CD4-positive, alpha-beta T cell (primary cell): ENCODE measurements at regions not wholly inside any gene's neighbourhood (a gene's known extent, or its start where the extent isn't known, plus 50 kb on each side); places are given as distances from the start of the nearest gene placed in this dataset.

ENCODE experiments used
- ATAC-seq: fragments of 200-7000 bp; cut with Tn5 transposase; one replicate; pipeline ENCODE4 v1.10.0; 2022; ENCODE audit warnings: mild to moderate bottlenecking; ENCODE audit not compliant: poor library complexity
- CTCF ChIA-PET: fragments of 350-600 bp; sonication (Branson Sonifier 250); formaldehyde crosslinking; loops from one replicate; lab custom pipeline; 2021; ENCODE audit warnings: antibody characterized with exemption, inconsistent platforms; lab: Charles Lee
- POLR2A ChIA-PET: fragments of 350-600 bp; sonication (Branson Sonifier 250); formaldehyde crosslinking; loops from one replicate; lab custom pipeline; 2021; ENCODE audit warnings: antibody characterized with exemption, inconsistent platforms; lab: Charles Lee
- DNase-seq, 14 experiments: peaks; one replicate each; pipeline ENCODE4 v3.0.0-alpha.2; 2013 to 2020; ENCODE audit warnings: mixed read lengths in 2 of 14
- H3K27ac ChIP-seq, 2 donors: one replicate each; pipeline versions ENCODE4 v1.5.1 to v1.7.0; 2013; ENCODE audit warnings: low read length in 2 of 2, low read depth in 1 of 2, mild to moderate bottlenecking in 1 of 2
- H3K27me3 ChIP-seq, 2 experiments: 1 replicate in 1 of 2; 2 replicates in 1 of 2; pipeline versions ENCODE4 v1.6.1 to v1.7.0; 2013; ENCODE audit warnings: low read length in 2 of 2, control low read depth in 1 of 2, mild to moderate bottlenecking in 1 of 2, moderate library complexity in 1 of 2; ENCODE audit not compliant: insufficient read depth in 2 of 2, control insufficient read depth in 1 of 2
- H3K36me3 ChIP-seq: one replicate; pipeline ENCODE4 v1.6.1; 2013; ENCODE audit warnings: low read length, control low read depth; ENCODE audit not compliant: insufficient read depth
- H3K4me1 ChIP-seq: one replicate; pipeline ENCODE4 v1.6.1; 2013; ENCODE audit warnings: low read length, control low read depth; ENCODE audit not compliant: insufficient read depth
- H3K4me3 ChIP-seq: one replicate; pipeline ENCODE4 v1.5.1; 2013; ENCODE audit warnings: mild to moderate bottlenecking, low read length, moderate library complexity
- H3K9me3 ChIP-seq, 2 experiments: 1 replicate in 1 of 2; 2 replicates in 1 of 2; pipeline versions ENCODE4 v1.6.1 to v1.7.0; 2013; ENCODE audit warnings: low read length in 2 of 2, mild to moderate bottlenecking in 2 of 2, control low read depth in 1 of 2, moderate library complexity in 1 of 2; ENCODE audit not compliant: control insufficient read depth in 1 of 2, insufficient read depth in 1 of 2
- H3K27ac Mint-ChIP-seq: one replicate; pipeline ENCODE4 v1.8.0; 2020; ENCODE audit warnings: mixed read lengths
- H3K27me3 Mint-ChIP-seq: one replicate; pipeline ENCODE4 v1.8.0; 2021; ENCODE audit warnings: mixed read lengths
- H3K36me3 Mint-ChIP-seq: one replicate; pipeline ENCODE4 v1.8.0; 2021; ENCODE audit warnings: low read depth, mixed read lengths
- H3K4me1 Mint-ChIP-seq: one replicate; pipeline ENCODE4 v1.8.0; 2021; ENCODE audit warnings: low read depth, mixed read lengths
- H3K4me3 Mint-ChIP-seq: one replicate; pipeline ENCODE4 v1.8.0; 2020; ENCODE audit warnings: mild to moderate bottlenecking, mixed read lengths
- H3K9me3 Mint-ChIP-seq: one replicate; pipeline ENCODE4 v1.8.0; 2020; ENCODE audit warnings: mixed read lengths
- CTCF ChIP-seq: fragments of 200-600 bp; IDR thresholded peaks from one replicate; pipeline ENCODE4 v1.8.0; 2022; ENCODE audit warnings: antibody characterized with exemption, mild to moderate bottlenecking
- intact Hi-C, 2 experiments: fragments of 100-400 bp; cut with DNase I in 1 of 2; cut with micrococcal nuclease in 1 of 2; formaldehyde crosslinking; loops; one replicate each; pipeline versions ENCODE4 v1.15.1 to v1.9.0; 2023 to 2025; cut with DNase I, micrococcal nuclease

- intact Hi-C loops: no loop called here
- Histone ChIP-seq H3K36me3 (no peaks in the 10 kb centered on the region), H3K4me3 (no peak overlapping the region), H3K4me1 (no peaks in the 10 kb centered on the region), H3K27ac (no peak overlapping the region), H3K9me3 (peaks cover 0 to 10% of the 10 kb centered on the region in 2 experiments), H3K27me3 (peaks cover 23 to 37% of the 10 kb centered on the region in 2 experiments)
- ChIA-PET CTCF (no interaction called here), POLR2A (no interaction called here)
- Mint-ChIP-seq H3K4me1 (no peaks in the 10 kb centered on the region), H3K9me3 (no peaks in the 10 kb centered on the region), H3K27ac (no peak overlapping the region), H3K4me3 (no peak overlapping the region), H3K36me3 (no peaks in the 10 kb centered on the region), H3K27me3 (peaks cover 60% of the 10 kb centered on the region)
- DNase-seq: no peak
- no peak for TF ChIP-seq CTCF
- no peak for ATAC-seq
These were observed 192.8 kb upstream of the PDE10A start for GRCh38 chr6:165855856-165856255.

- ChIA-PET CTCF (no interaction called here), POLR2A (no interaction called here)
- no peaks in the 10 kb centered on the region for H3K9me3 Mint-ChIP-seq
- H3K27ac ChIP-seq: no peak overlapping the region
- H3K4me1 Mint-ChIP-seq: peaks cover 5% of the 10 kb centered on the region
- peaks cover 5% of the 10 kb centered on the region for H3K4me1 ChIP-seq
- H3K4me3 ChIP-seq: no peak overlapping the region
- DNase-seq (no peak), ATAC-seq (no peak)
- H3K9me3 ChIP-seq: peaks cover 0 to 10% of the 10 kb centered on the region in 2 experiments
- TF ChIP-seq CTCF: no peak
- no peaks in the 10 kb centered on the region for H3K36me3 ChIP-seq
- H3K27ac Mint-ChIP-seq: no peak overlapping the region
- no peaks in the 10 kb centered on the region for H3K36me3 Mint-ChIP-seq
- H3K27me3 Mint-ChIP-seq: peaks cover 67% of the 10 kb centered on the region
- peaks cover 23 to 42% of the 10 kb centered on the region in 2 experiments for H3K27me3 ChIP-seq
- intact Hi-C loops: no loop called here
- H3K4me3 Mint-ChIP-seq: no peak overlapping the region
These were observed 192.0 kb upstream of the PDE10A start for GRCh38 chr6:165854863-165855593.

- Mint-ChIP-seq H3K36me3 (no peaks in the 10 kb centered on the region), H3K27me3 (peaks cover 70% of the 10 kb centered on the region), H3K27ac (no peak overlapping the region), H3K4me1 (peaks cover 10% of the 10 kb centered on the region), H3K4me3 (no peak overlapping the region), H3K9me3 (no peaks in the 10 kb centered on the region)
- Histone ChIP-seq H3K9me3 (peaks cover 0 to 10% of the 10 kb centered on the region in 2 experiments), H3K4me3 (no peak overlapping the region), H3K4me1 (peaks cover 11% of the 10 kb centered on the region), H3K27me3 (peaks cover 27 to 50% of the 10 kb centered on the region in 2 experiments), H3K36me3 (no peaks in the 10 kb centered on the region), H3K27ac (no peak overlapping the region)
- TF ChIP-seq CTCF: no peak
- CTCF ChIA-PET: no interaction called here
- DNase-seq (no peak), ATAC-seq (no peak)
- intact Hi-C loops: no loop called here
- POLR2A ChIA-PET: no interaction called here
These were observed 191.2 kb upstream of the PDE10A start for GRCh38 chr6:165854061-165854862.
